ENCODE measurements at regions not wholly inside any gene's neighbourhood (a gene's known extent, or its start where the extent isn't known, plus 50 kb on each side); places are given as distances from the start of the nearest gene placed in this dataset.

GRCh38 chr12:130226771-130227170 is 64.5 kb downstream of the FZD10 start:
- TF ChIP-seq EZH2phosphoT487 (IDR thresholded peaks at IDR 0.05; ENCODE audit: low read depth, severe bottlenecking, unreplicated experiment) (no peak), CTCF (IDR thresholded peaks at IDR 0.05; ENCODE audit: poor library complexity) (no peak)
